HG03108 (cell line): ENCODE measurements at regions not wholly inside any gene's neighbourhood (a gene's known extent, or its start where the extent isn't known, plus 50 kb on each side); places are given as distances from the start of the nearest gene placed in this dataset.
"Not testable (repeated sequence)": the region's sequence is repeated elsewhere in the genome, so short reads cannot be mapped to it uniquely, and the experiment has no call there.

ENCODE experiments used
- ATAC-seq: cut with Tn5 transposase; IDR thresholded peaks from one replicate; pipeline ENCODE4 v1.9.1; 2021; ENCODE audit warnings: moderate library complexity; ENCODE audit not compliant: unreplicated experiment

DNA sequence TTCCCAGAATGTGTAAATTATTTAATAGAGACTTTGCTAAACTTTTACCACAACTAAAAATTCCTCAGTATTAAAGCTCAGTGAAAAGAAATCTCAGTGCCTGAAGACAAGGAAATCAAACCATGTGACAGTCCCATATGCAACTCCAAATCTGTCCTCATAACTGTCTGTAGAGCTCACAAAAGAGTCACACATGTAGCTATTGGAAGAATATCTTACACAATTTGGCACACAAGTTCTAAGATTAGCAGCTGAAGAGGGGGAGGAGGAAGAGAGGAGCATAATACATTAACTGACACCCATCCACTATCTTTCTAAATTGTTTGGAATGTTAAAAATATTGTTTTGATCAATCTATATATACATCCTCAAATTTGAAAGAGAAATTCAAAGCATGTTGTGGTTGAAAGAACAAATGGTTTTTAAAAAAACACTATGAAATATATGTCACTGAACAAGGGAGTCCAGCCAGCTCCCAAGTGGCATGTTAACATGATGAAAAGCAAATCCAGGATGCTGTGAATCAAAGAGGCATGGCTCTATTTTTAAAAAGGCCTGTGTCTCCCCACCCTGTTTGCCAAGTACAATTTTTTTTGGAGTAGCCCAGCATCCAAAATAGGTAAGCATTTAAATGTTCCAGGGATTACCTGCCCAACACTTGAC lies 126.3 kb upstream of the NANOGP8 start:
- no peak for ATAC-seq

- no peak for ATAC-seq
Observed at GRCh38 chr15:35210370-35210769, 125.3 kb upstream of the NANOGP8 start.

DNA sequence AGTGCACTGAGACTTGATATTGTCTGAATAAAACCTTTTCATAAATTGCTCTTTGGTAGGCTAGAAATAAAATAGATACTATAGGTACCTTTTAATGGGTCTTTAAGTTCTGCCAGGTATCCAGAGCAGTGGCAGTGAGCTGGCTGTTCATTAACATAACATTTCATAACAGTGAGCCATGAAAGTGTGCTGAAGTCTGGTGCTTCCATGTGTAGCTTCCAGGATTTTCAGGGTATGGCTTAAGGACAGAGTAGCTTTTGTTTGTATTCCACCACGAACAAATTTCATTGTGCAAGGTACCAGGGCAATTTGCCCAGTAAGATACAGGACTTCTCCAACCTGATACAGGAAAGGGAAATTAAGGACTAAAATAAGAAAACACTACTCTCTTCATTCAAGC lies 124.7 kb upstream of the NANOGP8 start:
- no peak for ATAC-seq

GRCh38 chr15:35208353-35208752 lies 123.3 kb upstream of the NANOGP8 start:
- ATAC-seq, result no peak

DNA sequence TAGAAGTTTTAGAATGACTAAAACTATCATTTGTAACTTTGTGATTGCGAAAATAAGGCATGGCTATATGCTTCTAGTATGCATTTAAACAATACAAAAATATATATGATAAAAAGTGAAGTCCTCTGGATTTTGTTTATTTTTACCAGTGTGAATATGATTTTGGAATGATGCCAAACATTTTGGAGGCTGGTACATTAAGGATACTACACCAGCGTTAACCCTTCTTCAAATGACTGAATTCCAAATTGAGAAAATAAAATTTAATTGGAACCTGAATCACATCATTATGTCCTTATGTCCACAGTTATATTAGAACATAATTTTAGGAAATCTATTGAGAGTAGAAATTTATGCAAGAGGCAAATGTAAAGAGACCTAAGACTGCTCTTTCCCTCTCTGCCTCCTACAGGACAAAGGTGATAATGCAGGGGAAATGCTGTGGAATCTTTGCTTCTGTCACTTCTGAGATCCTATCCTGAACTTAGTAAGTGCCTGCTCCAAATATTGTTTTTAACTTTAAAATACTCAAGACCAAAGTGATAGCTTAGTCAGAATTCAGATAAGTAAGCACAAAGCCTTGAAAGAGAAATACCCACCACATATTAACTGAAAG lies 121.1 kb upstream of the NANOGP8 start:
- no peak for ATAC-seq

- ATAC-seq, result no peak
Observed at GRCh38 chr15:35198197-35198596, 113.1 kb upstream of the NANOGP8 start.

GRCh38 chr15:35197754-35198153 lies 112.7 kb upstream of the NANOGP8 start:
- no peak for ATAC-seq

GRCh38 chr15:35197306-35197705 lies 112.2 kb upstream of the NANOGP8 start:
- ATAC-seq, result no peak

DNA sequence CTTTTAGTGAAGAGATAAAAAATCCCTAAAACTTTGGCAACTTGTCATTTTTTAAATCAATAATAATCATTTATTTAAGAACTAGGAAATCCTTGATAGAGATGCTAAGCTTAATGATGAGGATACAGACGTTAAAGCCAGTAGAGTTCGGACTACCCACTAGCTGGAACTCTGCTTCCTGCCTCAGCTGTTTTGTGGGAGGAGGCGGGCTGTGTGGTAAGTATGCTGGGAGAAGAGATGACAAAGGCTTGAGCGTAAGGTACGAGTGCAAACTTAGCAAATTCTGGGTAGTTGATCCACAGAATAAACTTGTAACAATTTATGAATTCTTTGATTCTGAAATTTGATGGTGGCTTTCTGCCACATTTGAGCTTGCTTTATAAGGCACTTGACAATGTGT lies 111.2 kb upstream of the NANOGP8 start:
- no peak for ATAC-seq

DNA sequence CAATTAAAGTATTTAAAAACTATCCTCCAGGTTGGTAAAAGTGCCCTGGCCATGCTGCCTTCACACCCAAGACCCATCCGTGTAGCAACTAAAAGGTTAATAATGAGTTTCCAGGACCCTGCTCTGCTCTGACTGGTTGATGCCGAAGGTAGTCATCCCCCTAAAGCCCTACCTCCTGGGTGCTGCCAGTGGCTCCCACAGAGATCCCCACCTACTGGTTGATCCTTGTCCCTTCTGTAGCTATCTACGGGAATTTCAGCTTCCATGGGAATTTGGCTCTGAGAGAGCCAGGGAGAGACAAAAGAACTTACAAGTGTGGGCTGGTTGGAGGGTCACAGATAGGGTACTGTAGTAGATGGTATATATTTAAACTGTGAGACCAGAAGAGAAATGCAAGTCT lies 110.6 kb upstream of the NANOGP8 start:
- ATAC-seq, result no peak

DNA sequence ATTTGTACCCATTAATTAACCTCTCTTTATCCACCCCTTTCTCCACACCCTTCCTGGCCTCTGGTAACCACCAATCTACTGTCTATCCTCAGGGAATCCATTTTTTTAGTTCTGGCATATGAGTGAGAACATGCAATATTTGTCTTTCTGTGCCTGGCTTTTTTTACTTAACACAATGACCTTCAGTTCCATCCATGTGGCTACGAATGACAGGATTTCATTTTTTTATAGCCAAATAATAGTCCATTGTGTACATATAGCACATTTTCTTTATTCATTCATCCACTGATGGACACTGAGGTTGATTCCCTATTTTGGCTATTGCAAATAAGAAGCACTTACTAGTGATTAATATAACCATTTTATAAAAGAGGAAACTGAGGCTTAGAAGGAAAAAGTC lies 109.9 kb upstream of the NANOGP8 start:
- ATAC-seq, result no peak

DNA sequence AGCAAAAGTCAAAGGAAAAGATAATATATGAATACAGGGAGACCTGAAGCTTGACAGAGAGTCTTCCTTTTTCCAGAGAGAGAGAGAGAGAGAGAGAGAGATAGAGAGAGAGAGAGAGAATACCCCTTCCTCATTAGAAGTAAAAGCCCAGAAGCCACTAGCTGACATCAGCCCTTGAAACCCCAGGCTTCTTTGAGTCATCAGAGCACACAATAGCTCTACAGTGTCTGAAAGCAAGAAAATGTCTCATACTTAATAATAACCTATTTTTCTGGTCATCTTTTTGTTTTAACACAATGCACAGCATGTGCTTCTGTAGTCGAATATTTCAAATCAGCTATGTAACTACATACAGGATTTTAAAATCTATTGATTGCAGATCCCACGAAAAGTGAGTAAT lies 109.2 kb upstream of the NANOGP8 start:
- ATAC-seq, result no peak

DNA sequence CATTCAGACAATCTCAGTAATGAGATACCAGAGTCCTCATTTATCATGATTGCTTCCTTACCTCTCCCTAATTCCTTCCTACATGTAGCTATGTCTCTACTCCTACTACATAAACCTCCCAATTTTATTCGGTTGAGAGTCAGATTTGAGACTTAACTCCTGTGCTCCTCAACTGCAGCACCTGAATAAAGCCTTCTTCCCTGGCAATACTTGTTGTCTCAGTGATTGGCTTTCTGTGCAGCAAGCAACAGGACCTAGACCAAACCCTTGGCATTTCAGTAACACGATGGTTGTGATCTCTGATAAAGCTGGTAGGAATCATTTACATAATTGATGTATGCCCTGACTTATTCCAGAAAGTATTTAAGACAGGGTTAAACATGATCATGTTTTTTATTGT lies 106.7 kb upstream of the NANOGP8 start:
- no peak for ATAC-seq

GRCh38 chr15:35186346-35186745 lies 101.3 kb upstream of the NANOGP8 start:
- no peak for ATAC-seq

DNA sequence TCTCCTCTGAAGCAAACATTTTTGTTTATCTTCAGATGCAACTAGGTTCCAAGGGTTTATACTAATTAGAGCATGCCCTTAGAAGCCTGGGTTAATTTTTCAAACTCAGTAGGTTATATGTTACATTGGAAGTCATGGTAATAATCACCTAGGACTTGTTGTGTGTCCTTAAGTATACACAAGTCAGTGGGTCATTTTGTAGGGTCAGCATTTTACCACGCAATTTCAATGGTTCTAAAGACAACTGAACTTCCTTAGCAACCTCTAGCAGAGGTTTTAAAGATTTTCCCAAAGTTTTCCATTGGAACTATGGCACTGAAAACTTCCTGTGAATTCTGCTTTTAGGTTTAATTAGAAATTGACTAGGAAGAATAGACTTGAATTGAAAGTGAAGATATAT lies 99.6 kb upstream of the NANOGP8 start:
- no peak for ATAC-seq

- ATAC-seq, result peak; percentile 72
Observed at GRCh38 chr15:35182841-35183479, 97.9 kb upstream of the NANOGP8 start.

GRCh38 chr15:35181538-35181937 lies 96.4 kb upstream of the NANOGP8 start:
- ATAC-seq, result peak; percentile 43

DNA sequence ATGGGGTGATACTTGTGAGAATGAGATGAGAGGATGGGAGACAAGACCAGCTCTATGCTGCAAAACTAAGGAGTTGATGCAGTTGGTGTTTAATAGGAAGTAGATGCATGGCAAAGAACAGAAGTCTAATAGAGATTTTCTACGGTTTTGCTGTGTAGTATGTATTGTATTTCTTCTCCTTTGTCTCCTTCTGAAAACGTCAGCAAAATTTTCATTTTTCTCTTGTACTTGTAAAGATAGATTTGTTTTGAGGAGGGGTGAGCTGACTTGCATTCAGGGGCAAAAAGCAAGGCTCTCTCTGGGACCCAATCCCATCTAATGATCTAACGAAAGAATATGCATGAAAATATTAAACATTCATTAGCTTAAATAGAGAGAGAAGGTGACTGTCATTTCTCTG lies 94.6 kb upstream of the NANOGP8 start:
- no peak for ATAC-seq

GRCh38 chr15:35178186-35178585 lies 93.1 kb upstream of the NANOGP8 start:
- ATAC-seq, result not testable (repeated sequence)

GRCh38 chr15:35174948-35175347 lies 89.9 kb upstream of the NANOGP8 start:
- ATAC-seq, result no peak

- ATAC-seq, result no peak
Observed at GRCh38 chr15:35173444-35174118, 88.5 kb upstream of the NANOGP8 start.

GRCh38 chr15:35170207-35170606 lies 85.1 kb upstream of the NANOGP8 start:
- no peak for ATAC-seq
